ENCODE measurements at regions not wholly inside any gene's neighbourhood (a gene's known extent, or its start where the extent isn't known, plus 50 kb on each side); places are given as distances from the start of the nearest gene placed in this dataset.
A peak's percentile ranks its signal among the peaks of the same experiment; 100 is the strongest.

- 100% methylated on average over 2 of the region's 7 CpGs for WGBS (ENCODE audit: insufficient coverage, low coverage, low lambda C conversion rate, missing lambda C conversion rate)
- DNase-seq (no peak), ATAC-seq (no peak)
- Histone ChIP-seq H3K27ac (no peak overlapping the region), H3K4me3 (no peak overlapping the region), H3K9me3 (no peaks in the 10 kb centered on the region), H3K36me3 (no peaks in the 10 kb centered on the region), H3K4me1 (peaks cover 0 to 9% (median 4%) of the 10 kb centered on the region in 4 donors), H3K27me3 (no peaks in the 10 kb centered on the region)
- intact Hi-C loops (cut with DNase I): no loop called here
- no peak for TF ChIP-seq POLR2A (IDR thresholded peaks at IDR 0.05)
These were observed 80.0 kb upstream of the CLCN4 start for GRCh38 chrX:10076765-10077164.

GRCh38 chrX:10077425-10078188 is 79.2 kb upstream of the CLCN4 start:
- Histone ChIP-seq H3K4me1 (peaks cover 0 to 9% (median 5%) of the 10 kb centered on the region in 4 donors), H3K27ac (no peak overlapping the region), H3K9me3 (no peaks in the 10 kb centered on the region), H3K36me3 (no peaks in the 10 kb centered on the region), H3K4me3 (no peak overlapping the region), H3K27me3 (no peaks in the 10 kb centered on the region)
- 62% methylated on average over 9 of the region's 9 CpGs for WGBS (ENCODE audit: insufficient coverage, low coverage, low lambda C conversion rate, missing lambda C conversion rate)
- TF ChIP-seq CTCF (IDR thresholded peaks at IDR 0.05): no peak
- TF ChIP-seq POLR2A (IDR thresholded peaks at IDR 0.05): no peak
- peak; percentile 54 to 82 (median 70) for ATAC-seq
- intact Hi-C loops (cut with DNase I): no loop called here
- no peak for DNase-seq

GRCh38 chrX:10078266-10078665 is 78.5 kb upstream of the CLCN4 start:
- ATAC-seq (no peak), DNase-seq (no peak)
- intact Hi-C loops (cut with DNase I): no loop called here
- H3K27me3 ChIP-seq: no peaks in the 10 kb centered on the region
- TF ChIP-seq CTCF (IDR thresholded peaks at IDR 0.05): no peak
- no peak for TF ChIP-seq POLR2A (IDR thresholded peaks at IDR 0.05)
- no peak overlapping the region for H3K4me3 ChIP-seq
- peaks cover 0 to 9% (median 5%) of the 10 kb centered on the region in 4 donors for H3K4me1 ChIP-seq
- no peaks in the 10 kb centered on the region for H3K9me3 ChIP-seq
- no peaks in the 10 kb centered on the region for H3K36me3 ChIP-seq
- 62% methylated on average over 5 of the region's 5 CpGs for WGBS (ENCODE audit: insufficient coverage, low coverage, low lambda C conversion rate, missing lambda C conversion rate)
- H3K27ac ChIP-seq: no peak overlapping the region

- H3K36me3 ChIP-seq: no peaks in the 10 kb centered on the region
These were observed 77.5 kb upstream of the CLCN4 start for GRCh38 chrX:10079231-10079630.

More at GRCh38 chrX:10079231-10079630, 77.5 kb upstream of the CLCN4 start:
- peaks cover 0 to 9% (median 5%) of the 10 kb centered on the region in 4 donors for H3K4me1 ChIP-seq
- 56% methylated on average over 7 of the region's 7 CpGs for whole genome bisulfite sequencing (ENCODE audit: insufficient coverage, low coverage, low lambda C conversion rate, missing lambda C conversion rate)
- no peaks in the 10 kb centered on the region for H3K27me3 ChIP-seq
- peak overlapping the region in 1 of 3 donors; percentile 22 for H3K27ac ChIP-seq
- no peak for TF ChIP-seq POLR2A (IDR thresholded peaks at IDR 0.05)
- TF ChIP-seq CTCF (IDR thresholded peaks at IDR 0.05): no peak
- intact Hi-C loops (cut with DNase I): no loop called here
- DNase-seq (peak in 2 of 3 donors; percentile 62 to 63), ATAC-seq (peak in 2 of 4 donors; percentile 14 to 27)
- H3K9me3 ChIP-seq: no peaks in the 10 kb centered on the region
- no peak overlapping the region for H3K4me3 ChIP-seq
